ENCODE measurements at regions not wholly inside any gene's neighbourhood (a gene's known extent, or its start where the extent isn't known, plus 50 kb on each side); places are given as distances from the start of the nearest gene placed in this dataset.
"Not testable (repeated sequence)": the region's sequence is repeated elsewhere in the genome, so short reads cannot be mapped to it uniquely, and the experiment has no call there.

DNA sequence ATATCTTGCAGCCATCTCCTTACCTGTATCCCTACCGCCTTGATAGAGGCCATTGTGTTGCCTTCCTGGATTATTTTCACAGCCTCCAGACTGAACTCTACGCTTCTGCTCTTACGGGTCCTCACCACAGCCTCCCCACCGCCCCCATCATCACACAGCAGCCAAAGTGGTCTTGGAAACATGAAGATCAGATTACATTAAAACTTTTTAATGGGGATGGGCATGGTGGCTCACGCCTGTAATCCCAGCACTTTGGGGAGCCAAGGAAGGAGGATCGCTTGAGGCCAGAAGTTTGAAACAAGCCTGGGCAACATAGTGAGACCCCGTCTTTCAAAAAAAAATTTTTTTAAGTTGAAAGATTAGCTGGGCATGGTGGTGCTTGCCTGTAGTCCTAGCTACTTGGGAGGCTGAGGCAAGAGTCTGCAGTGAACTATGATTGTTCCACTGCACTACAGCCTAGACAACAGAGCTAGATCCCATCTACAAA is 150.5 kb downstream of the NPIPB5 start:
- Histone ChIP-seq H3K4me2 (replicated peaks; ENCODE audit: low read depth, low read length, poor library complexity, severe bottlenecking) (no peak overlapping the region), H3K4me1 (ENCODE audit: control insufficient read depth in 2 of 2, insufficient read depth in 2 of 2, low read length in 2 of 2) (no peaks in the 10 kb centered on the region), H3K36me3 (replicated peaks in 1 of 2; ENCODE audit: control extremely low read depth in 1 of 2, control insufficient read depth in 1 of 2, extremely low read depth in 1 of 2, insufficient read depth in 2 of 2, low read length in 1 of 2) (no peaks in the 10 kb centered on the region), H4K20me1 (ENCODE audit: control insufficient read depth, insufficient read depth, low read length, poor library complexity, severe bottlenecking) (no peaks in the 10 kb centered on the region), H3K4me3 (ENCODE audit: control extremely low read depth in 1 of 5, extremely low read depth in 1 of 5, insufficient read depth in 1 of 5, low read depth in 2 of 5, low read length in 4 of 5) (no peak overlapping the region), H3K9me3 (ENCODE audit: control extremely low read depth in 1 of 3, control insufficient read depth in 2 of 3, insufficient read depth in 1 of 3, low read length in 2 of 3) (peaks cover 0 to 19% (median 2%) of the 10 kb centered on the region in 3 donors), H3K9ac (ENCODE audit: low read length) (no peak overlapping the region), H3K79me2 (ENCODE audit: control insufficient read depth, insufficient read depth, low read length) (no peaks in the 10 kb centered on the region), H3K27me3 (replicated peaks in 1 of 4; ENCODE audit: control extremely low read depth in 1 of 4, control insufficient read depth in 3 of 4, insufficient read depth in 4 of 4, low read length in 3 of 4) (peaks cover 0 to 22% (median 12%) of the 10 kb centered on the region in 4 experiments), H3K27ac (ENCODE audit: low read length in 2 of 2) (no peak overlapping the region), H2AFZ (ENCODE audit: insufficient read depth, low read depth, low read length, poor library complexity, severe bottlenecking) (no peak overlapping the region)
- ChIA-PET POLR2A (no interaction called here), CTCF (no interaction called here)
- Mint-ChIP-seq H3K4me3 (no peak overlapping the region), H3K27ac (no peak overlapping the region), H3K9me3 (ENCODE audit: insufficient read depth) (no peaks in the 10 kb centered on the region), H3K27me3 (no peaks in the 10 kb centered on the region), H3K4me1 (no peaks in the 10 kb centered on the region)
- no peak for DNase-seq
- ATAC-seq (ENCODE audit: low read depth), result no peak
- intact Hi-C loops (cut with micrococcal nuclease), result no loop called here
- TF ChIP-seq, protein P1, sequence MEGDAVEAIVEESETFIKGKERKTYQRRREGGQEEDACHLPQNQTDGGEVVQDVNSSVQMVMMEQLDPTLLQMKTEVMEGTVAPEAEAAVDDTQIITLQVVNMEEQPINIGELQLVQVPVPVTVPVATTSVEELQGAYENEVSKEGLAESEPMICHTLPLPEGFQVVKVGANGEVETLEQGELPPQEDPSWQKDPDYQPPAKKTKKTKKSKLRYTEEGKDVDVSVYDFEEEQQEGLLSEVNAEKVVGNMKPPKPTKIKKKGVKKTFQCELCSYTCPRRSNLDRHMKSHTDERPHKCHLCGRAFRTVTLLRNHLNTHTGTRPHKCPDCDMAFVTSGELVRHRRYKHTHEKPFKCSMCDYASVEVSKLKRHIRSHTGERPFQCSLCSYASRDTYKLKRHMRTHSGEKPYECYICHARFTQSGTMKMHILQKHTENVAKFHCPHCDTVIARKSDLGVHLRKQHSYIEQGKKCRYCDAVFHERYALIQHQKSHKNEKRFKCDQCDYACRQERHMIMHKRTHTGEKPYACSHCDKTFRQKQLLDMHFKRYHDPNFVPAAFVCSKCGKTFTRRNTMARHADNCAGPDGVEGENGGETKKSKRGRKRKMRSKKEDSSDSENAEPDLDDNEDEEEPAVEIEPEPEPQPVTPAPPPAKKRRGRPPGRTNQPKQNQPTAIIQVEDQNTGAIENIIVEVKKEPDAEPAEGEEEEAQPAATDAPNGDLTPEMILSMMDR (IDR thresholded peaks at IDR 0.05), result no peak
- no peak for TF ChIP-seq EZH2 (IDR thresholded peaks at IDR 0.05; ENCODE audit: borderline replicate concordance, insufficient read depth, low read depth, low read length, poor library complexity, severe bottlenecking)
- 89% methylated on average over 6 of the region's 7 CpGs for WGBS (ENCODE audit: insufficient coverage)

DNA sequence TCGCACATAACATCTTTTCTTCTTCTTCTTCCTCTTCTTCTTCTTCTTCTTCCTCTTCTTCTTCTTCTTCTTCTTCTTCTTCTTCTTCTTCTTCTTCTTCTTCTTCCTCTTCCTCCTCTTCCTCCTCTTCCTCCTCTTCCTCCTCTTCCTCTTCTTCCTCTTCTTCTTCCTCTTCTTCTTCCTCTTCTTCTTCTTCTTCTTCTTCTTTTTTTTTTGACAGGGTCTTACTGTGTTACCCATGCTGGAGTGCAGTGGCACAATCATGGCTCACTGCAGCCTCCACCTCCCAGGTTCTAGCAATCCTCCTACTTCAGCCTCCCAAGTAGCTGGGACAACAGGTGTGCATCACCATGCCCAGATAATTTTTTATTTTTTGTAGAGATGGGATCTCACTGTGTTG is 151.0 kb upstream of the HS3ST2 start:
- H3K4me1 ChIP-seq (ENCODE audit: control insufficient read depth in 2 of 2, insufficient read depth in 2 of 2, low read length in 2 of 2); H3K9me3 Mint-ChIP-seq (ENCODE audit: insufficient read depth); H3K27ac Mint-ChIP-seq; H3K79me2 ChIP-seq (ENCODE audit: control insufficient read depth, insufficient read depth, low read length); H3K9ac ChIP-seq (ENCODE audit: low read length); H2AFZ ChIP-seq (ENCODE audit: insufficient read depth, low read depth, low read length, poor library complexity, severe bottlenecking); POLR2A ChIA-PET; H3K4me3 Mint-ChIP-seq; H3K4me1 Mint-ChIP-seq; ATAC-seq (ENCODE audit: low read depth); H3K27me3 Mint-ChIP-seq; H3K27ac ChIP-seq (ENCODE audit: low read length in 2 of 2); H4K20me1 ChIP-seq (ENCODE audit: control insufficient read depth, insufficient read depth, low read length, poor library complexity, severe bottlenecking); H3K4me2 ChIP-seq (replicated peaks; ENCODE audit: low read depth, low read length, poor library complexity, severe bottlenecking); H3K36me3 ChIP-seq (replicated peaks in 1 of 2; ENCODE audit: control extremely low read depth in 1 of 2, control insufficient read depth in 1 of 2, extremely low read depth in 1 of 2, insufficient read depth in 2 of 2, low read length in 1 of 2); intact Hi-C loops (cut with micrococcal nuclease); H3K4me3 ChIP-seq (ENCODE audit: control extremely low read depth in 1 of 5, extremely low read depth in 1 of 5, insufficient read depth in 1 of 5, low read depth in 2 of 5, low read length in 4 of 5); DNase-seq: not testable (repeated sequence)
- Histone ChIP-seq H3K27me3 (replicated peaks in 1 of 4; ENCODE audit: control extremely low read depth in 1 of 4, control insufficient read depth in 3 of 4, insufficient read depth in 4 of 4, low read length in 3 of 4) (peaks cover 0 to 22% (median 12%) of the 10 kb centered on the region in 4 experiments), H3K9me3 (ENCODE audit: control extremely low read depth in 1 of 3, control insufficient read depth in 2 of 3, insufficient read depth in 1 of 3, low read length in 2 of 3) (peaks cover 0 to 19% (median 2%) of the 10 kb centered on the region in 3 donors)
- CTCF ChIA-PET, result interaction anchor here (0.5 to 1.6 kb wide), 2 partner anchors 9 to 1014 kb away, joined by 3 read pairs; no protein-coding TSS in a partner anchor
- WGBS (ENCODE audit: insufficient coverage), result 58% methylated on average over 1 of the region's 1 CpG

All from B cell (primary cell).